ENCODE measurements at regions not wholly inside any gene's neighbourhood (a gene's known extent, or its start where the extent isn't known, plus 50 kb on each side); places are given as distances from the start of the nearest gene placed in this dataset.

- TF ChIP-seq CTCF (IDR thresholded peaks at IDR 0.05; ENCODE audit: low read depth, low read length): no peak
- TF ChIP-seq EZH2phosphoT487 (IDR thresholded peaks at IDR 0.05; ENCODE audit: low read depth): no peak
These were observed 160.1 kb downstream of the HAUS1 start for GRCh38 chr18:46264255-46264654.

All from OCI-LY3 (cell line).